Sigmoid colon (tissue), 3 donors: ENCODE measurements at regions not wholly inside any gene's neighbourhood (a gene's known extent, or its start where the extent isn't known, plus 50 kb on each side); places are given as distances from the start of the nearest gene placed in this dataset.

Experiments
- CTCF ChIP-seq, 4 experiments: fragments of 450-650 bp in 3 of 4; fragments of 200-600 bp in 1 of 4; IDR thresholded peaks; one replicate each; pipeline ENCODE4 v1.5.1; 2016 to 2019; ENCODE audit warnings: antibody characterized with exemption in 4 of 4, mild to moderate bottlenecking in 3 of 4, moderate library complexity in 2 of 4
- POLR2A ChIP-seq, 2 donors: fragments of 450-650 bp; IDR thresholded peaks; one replicate each; pipeline ENCODE4 v1.6.1; 2016; ENCODE audit warnings: antibody characterized with exemption in 2 of 2, mild to moderate bottlenecking in 2 of 2, moderate library complexity in 2 of 2

- TF ChIP-seq POLR2A (IDR thresholded peaks at IDR 0.05) (no peak), CTCF (IDR thresholded peaks at IDR 0.05) (no peak)
These were observed 137.2 kb downstream of the CDH26 start for GRCh38 chr20:60095456-60095855.
